Activated CD4-positive, alpha-beta T cell treated with anti-CD3 and anti-CD28 coated beads, Interleukin-2, amount 10 ng/mL, durations not matched to agents 7 days and 5 days (primary cell): ENCODE measurements at regions not wholly inside any gene's neighbourhood (a gene's known extent, or its start where the extent isn't known, plus 50 kb on each side); places are given as distances from the start of the nearest gene placed in this dataset.
"Not testable (repeated sequence)": the region's sequence is repeated elsewhere in the genome, so short reads cannot be mapped to it uniquely, and the experiment has no call there.

ENCODE experiments used
- CTCF ChIA-PET: fragments of 350-600 bp; sonication (Branson Sonifier 250); formaldehyde crosslinking; loops from one replicate; lab custom pipeline; 2021; ENCODE audit warnings: antibody characterized with exemption; lab: Charles Lee
- POLR2A ChIA-PET: fragments of 350-600 bp; sonication (Branson Sonifier 250); formaldehyde crosslinking; loops from one replicate; lab custom pipeline; 2021; ENCODE audit warnings: antibody characterized with exemption; lab: Charles Lee
- DNase-seq: peaks from one replicate; pipeline ENCODE4 v3.0.0-alpha.2; 2020
- H3K27ac Mint-ChIP-seq: one replicate; pipeline ENCODE4 v1.8.0; 2021; ENCODE audit warnings: mild to moderate bottlenecking, moderate library complexity, mixed read lengths
- H3K27me3 Mint-ChIP-seq: one replicate; pipeline ENCODE4 v1.8.0; 2021; ENCODE audit warnings: mixed read lengths
- H3K36me3 Mint-ChIP-seq: one replicate; pipeline ENCODE4 v1.8.0; 2021; ENCODE audit warnings: low read depth, mixed read lengths
- H3K4me1 Mint-ChIP-seq: one replicate; pipeline ENCODE4 v1.8.0; 2021; ENCODE audit warnings: mixed read lengths
- H3K4me3 Mint-ChIP-seq: one replicate; pipeline ENCODE4 v1.8.0; 2021; ENCODE audit warnings: mild to moderate bottlenecking, moderate library complexity, mixed read lengths
- H3K9me3 Mint-ChIP-seq: one replicate; pipeline ENCODE4 v1.8.0; 2021; ENCODE audit warnings: mixed read lengths

DNA sequence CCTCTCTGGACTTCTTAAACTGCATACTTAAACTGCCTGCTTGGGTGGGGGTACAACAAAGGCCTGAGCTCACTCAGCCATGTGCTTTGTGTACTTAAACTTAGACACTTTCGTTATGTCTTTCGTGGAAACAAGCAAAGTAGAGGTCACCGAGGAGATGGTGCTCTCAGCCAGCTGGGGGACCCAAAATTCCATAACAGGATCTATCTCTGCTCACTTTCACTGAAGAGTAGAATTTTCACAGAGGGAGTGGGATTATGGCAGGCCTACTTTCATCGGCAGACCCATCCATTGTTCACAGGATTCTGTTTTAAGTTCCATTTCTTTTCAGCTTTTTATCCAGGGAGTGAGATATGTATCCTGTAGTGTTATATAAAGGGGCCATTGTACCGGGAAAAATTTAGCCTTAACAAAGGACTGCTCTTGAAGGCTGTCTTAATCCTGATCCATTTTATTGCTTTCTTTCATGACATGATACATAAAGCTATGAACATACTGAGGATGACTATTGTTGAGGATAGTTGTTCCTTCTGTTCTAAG is 370.0 kb upstream of the GHITM start:
- no peak for DNase-seq
- no peaks in the 10 kb centered on the region for H3K4me1 Mint-ChIP-seq
- CTCF ChIA-PET = no interaction called here
- POLR2A ChIA-PET = no interaction called here
- no peak overlapping the region for H3K4me3 Mint-ChIP-seq
- H3K36me3 Mint-ChIP-seq = no peaks in the 10 kb centered on the region
- no peak overlapping the region for H3K27ac Mint-ChIP-seq
- H3K9me3 Mint-ChIP-seq = no peaks in the 10 kb centered on the region
- no peaks in the 10 kb centered on the region for H3K27me3 Mint-ChIP-seq

DNA sequence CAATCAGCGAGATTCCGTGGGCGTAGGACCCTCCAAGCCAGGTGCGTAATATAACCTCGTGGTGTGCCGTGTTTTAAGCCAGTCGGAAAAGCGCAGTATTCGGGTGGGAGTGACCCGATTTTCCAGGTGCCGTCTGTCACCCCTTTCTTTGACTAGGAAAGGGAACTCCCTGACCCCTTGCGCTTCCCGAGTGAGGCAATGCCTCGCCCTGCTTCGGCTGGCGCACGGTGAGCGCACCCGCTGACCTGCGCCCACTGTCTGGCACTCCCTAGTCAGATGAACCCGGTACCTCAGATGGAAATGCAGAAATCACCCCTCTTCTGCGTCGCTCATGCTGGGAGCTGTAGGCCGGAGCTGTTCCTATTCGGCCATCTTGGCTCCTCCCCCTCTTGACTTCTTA is 352.6 kb upstream of the GHITM start:
- H3K4me3 Mint-ChIP-seq, CTCF ChIA-PET, H3K27me3 Mint-ChIP-seq, H3K4me1 Mint-ChIP-seq, DNase-seq, H3K36me3 Mint-ChIP-seq, H3K9me3 Mint-ChIP-seq, H3K27ac Mint-ChIP-seq, POLR2A ChIA-PET: not testable (repeated sequence)

DNA sequence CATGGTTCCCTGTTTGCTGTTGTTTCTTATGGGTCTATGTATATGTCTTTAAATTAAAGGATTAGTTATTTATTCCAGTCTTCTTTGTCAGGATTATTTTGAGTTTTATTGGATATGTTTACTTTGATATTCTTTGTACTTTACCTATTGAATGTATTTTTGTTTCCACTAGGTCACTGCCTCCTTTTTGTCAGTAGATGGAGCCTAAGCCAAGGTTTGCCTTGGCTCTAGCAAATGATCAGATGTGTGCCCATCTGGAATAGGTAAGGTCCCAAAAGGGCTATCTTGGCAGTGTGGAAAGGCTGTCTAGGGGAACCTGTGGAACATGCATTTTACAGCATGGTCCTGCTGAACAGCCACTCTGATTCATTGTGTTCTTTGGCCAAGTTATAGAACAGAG is 337.3 kb upstream of the GHITM start:
- POLR2A ChIA-PET = no interaction called here
- DNase-seq = no peak
- no peaks in the 10 kb centered on the region for H3K36me3 Mint-ChIP-seq
- H3K9me3 Mint-ChIP-seq = no peaks in the 10 kb centered on the region
- CTCF ChIA-PET = interaction anchor here (0.6 kb wide), 1 partner anchor 922 kb away, joined by 3 read pairs; no protein-coding TSS in a partner anchor
- no peaks in the 10 kb centered on the region for H3K27me3 Mint-ChIP-seq
- no peak overlapping the region for H3K4me3 Mint-ChIP-seq
- no peak overlapping the region for H3K27ac Mint-ChIP-seq
- H3K4me1 Mint-ChIP-seq = no peaks in the 10 kb centered on the region

DNA sequence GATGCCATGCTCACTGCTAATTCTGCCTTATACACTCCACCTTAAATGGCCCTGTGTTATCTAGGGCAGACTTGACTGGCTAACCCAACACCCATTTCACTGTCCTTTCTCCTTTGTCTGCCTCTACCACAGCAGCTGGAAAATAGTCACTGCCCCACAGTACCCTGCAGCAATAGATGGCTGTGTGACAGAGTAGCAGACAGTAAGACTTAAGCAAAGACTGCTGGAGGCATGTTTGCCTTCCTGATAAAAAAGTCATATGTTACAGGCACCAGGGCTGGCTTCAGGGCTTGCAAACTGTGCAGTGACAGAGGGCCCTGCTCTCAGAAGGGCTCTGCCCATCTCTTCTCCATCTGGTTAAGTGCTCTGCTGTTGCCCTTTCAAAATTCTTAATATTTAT is 332.6 kb upstream of the GHITM start:
- Mint-ChIP-seq H3K9me3 (no peaks in the 10 kb centered on the region), H3K4me3 (no peak overlapping the region), H3K36me3 (no peaks in the 10 kb centered on the region), H3K27me3 (no peaks in the 10 kb centered on the region), H3K4me1 (no peaks in the 10 kb centered on the region), H3K27ac (no peak overlapping the region)
- DNase-seq = no peak
- ChIA-PET CTCF (no interaction called here), POLR2A (no interaction called here)

DNA sequence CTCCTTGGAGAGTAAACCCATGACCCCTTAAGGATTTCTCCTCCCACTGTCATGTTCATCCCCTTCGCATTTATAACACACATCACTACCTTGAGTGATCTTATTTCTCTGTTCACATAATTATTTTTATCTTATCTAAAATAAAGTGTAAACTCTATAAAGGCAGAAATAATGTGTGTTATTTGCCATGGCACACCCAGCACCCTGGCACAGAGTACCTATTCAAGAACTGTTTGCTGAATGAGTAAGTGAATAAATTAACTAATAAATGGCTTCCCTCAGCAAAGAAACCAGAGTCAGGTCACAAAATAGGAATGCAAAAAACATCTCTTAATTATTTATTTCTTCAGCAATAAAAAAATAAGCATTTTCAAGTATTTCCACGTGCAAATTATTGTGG is 330.3 kb upstream of the GHITM start:
- H3K27ac Mint-ChIP-seq = no peak overlapping the region
- DNase-seq = no peak
- CTCF ChIA-PET = no interaction called here
- H3K9me3 Mint-ChIP-seq = no peaks in the 10 kb centered on the region
- H3K4me1 Mint-ChIP-seq = no peaks in the 10 kb centered on the region
- no peak overlapping the region for H3K4me3 Mint-ChIP-seq
- H3K36me3 Mint-ChIP-seq = no peaks in the 10 kb centered on the region
- POLR2A ChIA-PET = no interaction called here
- H3K27me3 Mint-ChIP-seq = no peaks in the 10 kb centered on the region

DNA sequence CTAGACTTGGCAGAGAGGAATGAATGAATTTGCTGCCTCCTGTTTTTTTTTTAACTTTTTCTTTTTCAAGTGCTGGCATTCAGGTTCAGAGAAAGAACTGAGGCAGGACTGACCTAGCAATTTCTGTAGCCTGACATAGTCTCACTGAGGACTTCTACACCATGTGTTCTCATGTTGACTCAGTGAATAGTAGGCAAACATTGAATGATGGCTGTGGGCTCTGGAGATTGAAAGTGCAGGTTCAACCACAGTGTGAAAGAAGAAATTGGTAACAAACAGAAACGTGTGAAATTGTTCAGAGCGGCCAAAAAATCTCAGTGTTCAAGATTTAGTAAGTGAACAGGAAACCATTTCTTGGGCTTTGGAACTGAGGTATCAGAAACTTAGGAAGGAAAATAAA is 322.4 kb upstream of the GHITM start:
- Mint-ChIP-seq H3K9me3 (no peaks in the 10 kb centered on the region), H3K27me3 (no peaks in the 10 kb centered on the region), H3K27ac (no peak overlapping the region), H3K4me1 (no peaks in the 10 kb centered on the region), H3K4me3 (no peak overlapping the region), H3K36me3 (no peaks in the 10 kb centered on the region)
- CTCF ChIA-PET = no interaction called here
- POLR2A ChIA-PET = no interaction called here
- no peak for DNase-seq

DNA sequence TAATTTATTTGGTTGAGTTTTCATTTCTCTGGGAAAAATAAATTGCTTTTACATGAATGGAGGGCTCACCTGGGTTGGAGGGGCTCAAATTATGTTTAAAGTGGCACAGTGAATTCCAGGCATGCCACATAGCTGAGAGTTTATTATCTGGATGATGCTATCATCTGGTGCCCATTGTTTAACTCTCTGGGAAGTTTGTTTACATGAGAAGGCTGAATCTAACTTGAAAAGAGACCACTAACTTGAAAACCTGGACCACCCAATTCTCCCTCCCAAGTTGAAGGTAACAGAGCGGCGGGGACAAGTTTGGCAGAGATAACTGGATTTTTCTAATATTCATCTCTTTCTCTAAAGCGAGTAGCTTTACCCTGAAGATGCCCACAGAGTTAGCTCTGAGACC is 321.5 kb upstream of the GHITM start:
- Mint-ChIP-seq H3K27ac (no peak overlapping the region), H3K4me3 (no peak overlapping the region), H3K4me1 (no peaks in the 10 kb centered on the region), H3K27me3 (no peaks in the 10 kb centered on the region), H3K36me3 (no peaks in the 10 kb centered on the region), H3K9me3 (no peaks in the 10 kb centered on the region)
- DNase-seq = no peak
- ChIA-PET CTCF (interaction anchor here (1.0 kb wide), 1 partner anchor 14 kb away, joined by 3 read pairs; no protein-coding TSS in a partner anchor), POLR2A (no interaction called here)

DNA sequence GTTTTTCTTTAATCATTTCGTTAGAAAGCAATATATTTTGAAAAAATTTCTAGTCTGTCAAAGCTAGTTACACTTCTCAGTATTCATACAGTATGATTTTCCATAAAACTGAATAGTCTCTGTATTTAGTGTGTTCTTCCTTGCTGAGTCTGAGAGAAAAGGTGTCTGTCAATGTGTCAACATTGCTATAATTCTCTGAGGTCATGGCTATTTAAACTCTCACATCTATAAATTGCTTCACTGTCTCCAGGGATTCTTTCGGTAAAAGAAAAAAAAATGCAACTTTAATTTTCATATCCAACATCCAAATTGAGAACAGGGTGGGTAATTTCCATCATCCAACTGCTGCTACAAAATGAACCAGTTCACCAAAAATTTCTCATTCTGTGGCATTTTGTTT is 319.7 kb upstream of the GHITM start:
- no peaks in the 10 kb centered on the region for H3K4me1 Mint-ChIP-seq
- H3K36me3 Mint-ChIP-seq = no peaks in the 10 kb centered on the region
- H3K4me3 Mint-ChIP-seq = no peak overlapping the region
- no peak for DNase-seq
- H3K27me3 Mint-ChIP-seq = no peaks in the 10 kb centered on the region
- H3K27ac Mint-ChIP-seq = no peak overlapping the region
- CTCF ChIA-PET = no interaction called here
- POLR2A ChIA-PET = no interaction called here
- H3K9me3 Mint-ChIP-seq = no peaks in the 10 kb centered on the region

DNA sequence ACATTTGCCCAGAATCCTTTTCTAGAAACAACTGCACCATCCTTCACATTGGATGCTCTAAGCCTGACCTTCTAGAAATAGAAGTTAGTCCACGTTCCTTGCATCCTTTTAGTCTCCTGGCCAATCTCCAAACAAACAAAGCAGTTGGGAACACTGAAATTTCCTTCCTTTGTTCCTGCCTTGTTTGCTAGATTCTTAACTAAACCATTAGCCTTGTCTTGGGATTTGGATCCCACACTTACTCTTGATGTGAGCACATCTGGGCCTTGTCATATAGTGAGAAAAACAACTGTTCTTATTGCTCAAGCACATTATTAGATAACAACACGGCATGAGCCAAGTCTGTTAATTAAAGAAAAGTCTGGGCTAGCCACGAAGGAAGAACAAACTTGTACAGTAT is 319.3 kb upstream of the GHITM start:
- no peaks in the 10 kb centered on the region for H3K9me3 Mint-ChIP-seq
- CTCF ChIA-PET = no interaction called here
- no peak overlapping the region for H3K4me3 Mint-ChIP-seq
- no peak for DNase-seq
- no peaks in the 10 kb centered on the region for H3K27me3 Mint-ChIP-seq
- POLR2A ChIA-PET = no interaction called here
- H3K36me3 Mint-ChIP-seq = no peaks in the 10 kb centered on the region
- H3K4me1 Mint-ChIP-seq = no peaks in the 10 kb centered on the region
- H3K27ac Mint-ChIP-seq = no peak overlapping the region

DNA sequence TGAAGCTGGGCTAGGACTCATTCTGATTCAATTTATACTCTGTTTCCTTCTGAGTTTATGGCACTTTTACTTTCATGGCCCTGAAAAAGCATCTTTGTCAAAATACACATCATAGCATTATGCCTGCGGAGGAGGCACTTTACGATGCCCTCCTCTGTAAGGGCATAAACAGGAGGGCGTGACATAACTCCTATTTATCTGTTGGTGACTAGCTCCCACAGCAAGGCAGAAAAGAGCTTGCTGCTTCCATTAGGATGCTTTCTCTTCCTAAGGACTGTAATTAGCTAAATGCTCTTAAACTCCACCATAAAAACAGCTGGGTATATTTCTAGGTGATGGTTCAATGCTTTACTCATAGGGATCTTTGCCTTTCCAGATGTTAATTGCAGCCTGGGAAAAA is 315.2 kb upstream of the GHITM start:
- H3K27ac Mint-ChIP-seq = no peak overlapping the region
- no peaks in the 10 kb centered on the region for H3K27me3 Mint-ChIP-seq
- DNase-seq = no peak
- H3K4me3 Mint-ChIP-seq = no peak overlapping the region
- no peaks in the 10 kb centered on the region for H3K36me3 Mint-ChIP-seq
- H3K9me3 Mint-ChIP-seq = no peaks in the 10 kb centered on the region
- ChIA-PET POLR2A (no interaction called here), CTCF (interaction anchor here (1.1 kb wide), 1 partner anchor 13 kb away, joined by 3 read pairs; no protein-coding TSS in a partner anchor)
- no peaks in the 10 kb centered on the region for H3K4me1 Mint-ChIP-seq

DNA sequence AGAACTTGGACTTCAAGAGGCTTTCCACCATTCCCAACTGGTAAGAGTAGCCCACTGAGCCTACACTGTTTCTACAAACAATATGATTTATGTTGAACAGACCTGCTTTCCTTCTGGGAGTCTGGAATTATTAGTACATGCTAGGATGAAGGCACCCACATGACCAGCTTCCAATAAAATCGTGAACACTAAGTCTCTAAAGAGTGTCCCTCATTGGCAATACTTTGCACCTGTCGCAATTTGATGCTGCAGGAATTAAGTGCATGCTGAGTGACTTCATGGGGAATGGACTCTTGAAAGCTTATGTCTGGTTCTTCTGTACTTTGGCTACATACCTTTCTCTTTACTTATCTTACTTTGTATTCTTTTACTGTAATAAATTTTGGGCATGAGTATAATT is 305.2 kb upstream of the GHITM start:
- DNase-seq = no peak
- Mint-ChIP-seq H3K4me1 (no peaks in the 10 kb centered on the region), H3K9me3 (no peaks in the 10 kb centered on the region), H3K36me3 (no peaks in the 10 kb centered on the region), H3K4me3 (no peak overlapping the region), H3K27me3 (no peaks in the 10 kb centered on the region), H3K27ac (no peak overlapping the region)
- ChIA-PET POLR2A (no interaction called here), CTCF (no interaction called here)

DNA sequence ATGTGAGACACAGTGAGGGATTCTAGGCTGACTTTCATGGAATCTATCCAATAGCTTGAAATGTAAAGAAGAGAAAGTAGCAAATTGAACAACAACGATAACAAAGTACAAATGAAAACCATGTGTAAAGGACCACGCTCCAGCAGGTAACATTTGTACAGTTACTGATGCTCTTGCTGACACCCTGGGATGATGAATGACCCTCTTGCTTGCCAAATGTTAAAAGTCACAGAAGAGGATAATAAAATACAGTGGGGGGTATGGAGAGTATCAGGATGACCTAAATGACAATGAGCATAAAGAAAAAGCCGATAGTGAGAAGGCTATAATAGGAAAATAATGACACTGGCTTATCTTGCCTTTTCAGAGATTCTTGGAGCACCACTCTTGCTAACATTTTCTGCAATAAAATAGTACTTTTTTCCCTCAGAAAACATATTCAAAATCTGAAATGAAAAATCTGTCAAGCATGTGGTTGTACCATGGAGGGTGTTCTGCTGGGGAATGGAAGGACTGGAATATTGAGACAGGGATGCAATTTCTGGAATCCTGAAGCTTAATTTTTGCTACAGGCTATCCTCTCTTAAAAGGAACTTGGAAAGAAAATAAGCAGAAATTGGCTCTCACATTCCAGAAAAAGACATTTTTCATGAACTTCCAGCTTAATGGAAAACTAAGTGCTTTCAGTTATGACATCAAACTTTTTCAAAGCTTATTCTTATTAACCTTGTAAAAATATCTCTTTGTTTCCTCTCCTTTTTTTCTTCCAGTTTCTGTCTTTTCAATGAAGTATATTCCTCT is 303.2 kb upstream of the GHITM start:
- H3K9me3 Mint-ChIP-seq = no peaks in the 10 kb centered on the region
- no peak overlapping the region for H3K4me3 Mint-ChIP-seq
- no peak for DNase-seq
- H3K27ac Mint-ChIP-seq = no peak overlapping the region
- POLR2A ChIA-PET = no interaction called here
- H3K36me3 Mint-ChIP-seq = no peaks in the 10 kb centered on the region
- CTCF ChIA-PET = no interaction called here
- H3K4me1 Mint-ChIP-seq = no peaks in the 10 kb centered on the region
- H3K27me3 Mint-ChIP-seq = no peaks in the 10 kb centered on the region

DNA sequence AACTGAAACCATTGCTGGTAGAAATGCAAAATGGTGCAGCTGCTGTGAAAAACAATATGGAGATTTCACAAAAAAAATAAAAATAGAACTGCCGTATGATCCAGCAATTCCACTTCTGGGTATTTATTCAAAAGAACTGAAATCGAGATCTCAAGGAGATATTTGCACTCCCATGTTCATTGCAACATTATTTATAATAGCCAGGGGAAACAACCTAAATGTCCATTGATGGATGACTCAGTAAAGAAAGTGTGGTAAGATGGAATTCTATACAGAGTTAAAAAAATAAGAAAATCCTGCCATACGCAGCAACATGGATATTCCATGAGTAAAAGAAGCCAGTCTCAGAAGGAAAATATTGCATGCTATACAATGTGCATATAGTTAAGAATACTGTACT is 290.6 kb upstream of the GHITM start:
- no peaks in the 10 kb centered on the region for H3K9me3 Mint-ChIP-seq
- DNase-seq = no peak
- H3K4me3 Mint-ChIP-seq = no peak overlapping the region
- H3K27ac Mint-ChIP-seq = no peak overlapping the region
- ChIA-PET POLR2A (no interaction called here), CTCF (no interaction called here)
- no peaks in the 10 kb centered on the region for H3K27me3 Mint-ChIP-seq
- H3K36me3 Mint-ChIP-seq = no peaks in the 10 kb centered on the region
- H3K4me1 Mint-ChIP-seq = no peaks in the 10 kb centered on the region

DNA sequence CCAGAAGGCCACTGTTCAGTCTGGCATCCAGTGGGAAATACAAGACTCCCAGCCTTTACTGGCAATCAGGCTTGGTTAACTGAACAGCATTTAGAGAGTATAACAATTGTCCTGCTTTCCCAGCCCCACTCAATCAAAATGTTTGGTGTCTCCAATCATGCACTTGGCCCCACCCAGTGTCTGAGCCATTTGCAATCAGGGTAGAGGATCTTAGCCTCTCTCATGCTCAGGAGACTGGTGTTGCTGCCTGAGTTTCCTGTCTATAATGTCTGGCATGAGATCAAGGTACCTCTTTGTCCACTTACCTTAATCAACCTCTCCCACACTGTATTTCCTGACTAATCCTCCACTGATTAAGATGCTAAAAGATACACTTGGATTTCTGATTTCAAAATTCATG is 290.2 kb upstream of the GHITM start:
- ChIA-PET CTCF (no interaction called here), POLR2A (no interaction called here)
- H3K9me3 Mint-ChIP-seq = no peaks in the 10 kb centered on the region
- H3K36me3 Mint-ChIP-seq = no peaks in the 10 kb centered on the region
- no peak overlapping the region for H3K27ac Mint-ChIP-seq
- DNase-seq = no peak
- no peaks in the 10 kb centered on the region for H3K4me1 Mint-ChIP-seq
- H3K27me3 Mint-ChIP-seq = no peaks in the 10 kb centered on the region
- H3K4me3 Mint-ChIP-seq = no peak overlapping the region
